HCT116 (cell line): ENCODE measurements at regions not wholly inside any gene's neighbourhood (a gene's known extent, or its start where the extent isn't known, plus 50 kb on each side); places are given as distances from the start of the nearest gene placed in this dataset.

Experiments
- ATAC-seq: fragments of 200-7000 bp; cut with Tn5 transposase; 2 replicates; pipeline ENCODE4 v1.9.1; 2020; ENCODE audit warnings: mild to moderate bottlenecking, moderate library complexity
- BruUV-seq: library from RNA; stranded (reverse); fragments of 400-500 nt; replicated peaks from 2 replicates; lab custom pipeline; 2021; lab: Mats Ljungman, UMichigan
- CTCF ChIA-PET: fragments of 300-600 bp; sonication (Branson Sonifier 250); formaldehyde crosslinking; loops from one replicate; lab custom pipeline; 2021; ENCODE audit warnings: antibody characterized with exemption; lab: Charles Lee
- POLR2A ChIA-PET: fragments of 300-600, 350-600 bp; sonication (Branson Sonifier 250); formaldehyde crosslinking; loops from one replicate; lab custom pipeline; 2021; ENCODE audit warnings: antibody characterized with exemption; lab: Charles Lee
- RAD21 ChIA-PET, 2 experiments: fragments of 300-600 bp; sonication (Branson Sonifier 250); formaldehyde crosslinking; loops; one replicate each; lab custom pipeline; 2023; ENCODE audit warnings: low total read pairs in 2 of 2; ENCODE audit not compliant: uncharacterized antibody in 2 of 2, unreplicated experiment in 2 of 2, low non-redundant PET in 1 of 2; lab: Charles Lee
- DNase-seq: peaks from one replicate; pipeline ENCODE4 v3.0.0-alpha.2; 2010; ENCODE audit warnings: low read depth, low spot score
- H2AFZ ChIP-seq: fragments of 200-600 bp; shearing (Covaris generic), sonication (generic); 2 replicates; pipeline ENCODE4 v1.6.1; 2017; ENCODE audit warnings: low read depth, mixed run types, mixed read lengths, antibody characterized with exemption, low read length; ENCODE audit not compliant: poor library complexity, severe bottlenecking
- H3K27ac ChIP-seq: 2 replicates; pipeline ENCODE4 v1.5.1; 2012; ENCODE audit warnings: low read depth, low read length
- H3K27me3 ChIP-seq: fragments of 200-600 bp; sonication (generic); 2 replicates; pipeline ENCODE4 v1.6.1; 2016; ENCODE audit warnings: mixed run types, low read length, mixed read lengths; ENCODE audit not compliant: insufficient read depth
- H3K36me3 ChIP-seq, 2 experiments: fragments of 200-500 bp in 1 of 2; fragments of 200-600 bp in 1 of 2; sonication (Bioruptor generic) in 1 of 2; sonication (generic) in 1 of 2; 2 replicates each; pipeline versions ENCODE4 v1.5.1 to v1.6.1; 2014 to 2016; ENCODE audit warnings: low read length in 2 of 2, inconsistent platforms in 1 of 2, mixed read lengths in 1 of 2, mixed run types in 1 of 2; ENCODE audit not compliant: insufficient read depth in 2 of 2, control insufficient read depth in 1 of 2
- H3K4me1 ChIP-seq, 2 experiments: fragments of 200-600 bp in 1 of 2; sonication (generic) in 1 of 2; 2 replicates each; pipeline versions ENCODE4 v1.5.1 to v1.6.1; 2012 to 2017; ENCODE audit warnings: low read length in 2 of 2, inconsistent platforms in 1 of 2, mild to moderate bottlenecking in 1 of 2, mixed read lengths in 1 of 2, mixed run types in 1 of 2, moderate library complexity in 1 of 2; ENCODE audit not compliant: insufficient read depth in 2 of 2, control insufficient read depth in 1 of 2
- H3K4me2 ChIP-seq: fragments of 200-600 bp; sonication (generic); 2 replicates; pipeline ENCODE4 v1.6.1; 2017; ENCODE audit warnings: mixed run types, low read length, mixed read lengths
- H3K4me3 ChIP-seq, 2 experiments: fragments of 200-600 bp in 1 of 2; sonication (generic) in 1 of 2; replicated peaks in 1 of 2; 2 replicates each; pipeline ENCODE4 v1.5.1; 2011 to 2016; ENCODE audit warnings: low read length in 2 of 2, control low read depth in 1 of 2, low read depth in 1 of 2, mild to moderate bottlenecking in 1 of 2, mixed read lengths in 1 of 2, mixed run types in 1 of 2
- H3K79me2 ChIP-seq: fragments of 200-600 bp; sonication (generic); 2 replicates; pipeline ENCODE4 v1.6.1; 2017; ENCODE audit warnings: mild to moderate bottlenecking, mixed run types, low read length, moderate library complexity, mixed read lengths; ENCODE audit not compliant: insufficient read depth
- H3K9ac ChIP-seq: fragments of 200-600 bp; sonication (generic); 2 replicates; pipeline ENCODE4 v1.6.1; 2016; ENCODE audit warnings: low read length, mixed read lengths
- H3K9me2 ChIP-seq: fragments of 200-600 bp; sonication (generic), shearing (Covaris generic); 2 replicates; pipeline ENCODE4 v1.6.1; 2017; ENCODE audit warnings: mixed run types, mild to moderate bottlenecking, moderate library complexity; ENCODE audit not compliant: insufficient read depth
- H3K9me3 ChIP-seq, 2 experiments: fragments of 200-500 bp in 1 of 2; fragments of 200-600 bp in 1 of 2; sonication (Bioruptor generic) in 1 of 2; sonication (generic) in 1 of 2; 2 replicates each; pipeline ENCODE4 v1.6.1; 2014 to 2017; ENCODE audit warnings: low read length in 2 of 2, mixed read lengths in 2 of 2, inconsistent platforms in 1 of 2, low read depth in 1 of 2, mild to moderate bottlenecking in 1 of 2, mixed run types in 1 of 2, moderate library complexity in 1 of 2; ENCODE audit not compliant: control insufficient read depth in 1 of 2, insufficient read depth in 1 of 2
- H4K20me1 ChIP-seq: fragments of 200-600 bp; sonication (generic), shearing (Covaris generic); 2 replicates; pipeline ENCODE4 v1.6.1; 2017; ENCODE audit warnings: mixed run types, mild to moderate bottlenecking, moderate library complexity; ENCODE audit not compliant: insufficient read depth
- CBX3 ChIP-seq: IDR thresholded peaks from 2 replicates; pipeline ENCODE4 v1.6.1; 2012; ENCODE audit warnings: low read depth
- EGR1 ChIP-seq: IDR thresholded peaks from 2 replicates; pipeline ENCODE4 v1.6.1; 2012; ENCODE audit warnings: low read depth
- ELF1 ChIP-seq: IDR thresholded peaks from 2 replicates; pipeline ENCODE4 v1.6.1; 2012; ENCODE audit warnings: low read depth, borderline replicate concordance
- EZH2 ChIP-seq: fragments of 200-600 bp; sonication (generic); IDR thresholded peaks from 2 replicates; pipeline ENCODE4 v1.6.1; 2017; ENCODE audit warnings: antibody characterized with exemption, mixed run types
- EZH2phosphoT487 ChIP-seq: fragments of 200-600 bp; IDR thresholded peaks from 2 replicates; pipeline ENCODE4 v1.6.1; 2018; ENCODE audit warnings: antibody characterized with exemption, borderline replicate concordance
- FOSL1 ChIP-seq: IDR thresholded peaks from 2 replicates; pipeline ENCODE4 v1.6.1; 2012; ENCODE audit warnings: low read depth
- POLR2A ChIP-seq: IDR thresholded peaks from 2 replicates; pipeline ENCODE4 v1.7.0; 2011; ENCODE audit warnings: borderline replicate concordance; ENCODE audit not compliant: insufficient read depth, insufficient read length; ENCODE audit errors: extremely low read depth
- POLR2AphosphoS5 ChIP-seq: IDR thresholded peaks from 2 replicates; pipeline ENCODE4 v1.6.1; 2011; ENCODE audit warnings: mild to moderate bottlenecking, low read depth, low read length, moderate library complexity
- RAD21 ChIP-seq: IDR thresholded peaks from 2 replicates; pipeline ENCODE4 v1.6.1; 2012; ENCODE audit warnings: low read depth, mild to moderate bottlenecking
- SIN3A ChIP-seq: IDR thresholded peaks from 2 replicates; pipeline ENCODE4 v1.6.1; 2012; ENCODE audit warnings: low read depth
- SP1 ChIP-seq: IDR thresholded peaks from 2 replicates; pipeline ENCODE4 v1.6.1; 2012; ENCODE audit warnings: low read depth
- SRF ChIP-seq: IDR thresholded peaks from 2 replicates; pipeline ENCODE4 v1.6.1; 2012; ENCODE audit warnings: low read depth
- YY1 ChIP-seq: IDR thresholded peaks from 2 replicates; pipeline ENCODE4 v1.6.1; 2011; ENCODE audit warnings: low read length, low read depth, moderate library complexity, mild to moderate bottlenecking; ENCODE audit not compliant: insufficient replicate concordance; ENCODE audit errors: extremely low read depth
- ZFX ChIP-seq: fragments of 450-650 bp; IDR thresholded peaks from 2 replicates; pipeline ENCODE4 v1.6.1; 2017
- ZNF274 ChIP-seq: fragments of 200-500 bp; sonication (Bioruptor generic); IDR thresholded peaks from 2 replicates; pipeline ENCODE4 v1.6.1; 2014; ENCODE audit warnings: mild to moderate bottlenecking, low read depth, low read length, inconsistent platforms
- intact Hi-C: fragments of 100-400 bp; cut with micrococcal nuclease; formaldehyde crosslinking; loops from 2 replicates; pipeline ENCODE4 v1.10.0; 2022
- TF ChIP-seq, protein P1 (sequence below): IDR thresholded peaks from 2 replicates; pipeline ENCODE4 v1.6.1; 2012; ENCODE audit warnings: low read depth
- TF ChIP-seq, protein P2 (sequence below): IDR thresholded peaks from 2 replicates; pipeline ENCODE4 v1.6.1; 2011; ENCODE audit warnings: mild to moderate bottlenecking, low read length, moderate library complexity; ENCODE audit not compliant: insufficient replicate concordance; ENCODE audit errors: extremely low read depth
- TF ChIP-seq, protein P3 (sequence below): IDR thresholded peaks from 2 replicates; pipeline ENCODE4 v1.6.1; 2012
- TF ChIP-seq, protein P4 (sequence below), 3 experiments: fragments of 200-600 bp in 1 of 3; sonication (generic) in 1 of 3; IDR thresholded peaks in 2 of 3; conservative IDR thresholded peaks in 1 of 3; 2 replicates each; pipeline ENCODE4 v1.5.1; 2012 to 2017; ENCODE audit warnings: low read depth in 2 of 3, low read length in 2 of 3, antibody characterized with exemption in 1 of 3, borderline replicate concordance in 1 of 3, control low read depth in 1 of 3, mild to moderate bottlenecking in 1 of 3, mixed read lengths in 1 of 3, mixed run types in 1 of 3, moderate library complexity in 1 of 3; ENCODE audit not compliant: insufficient read depth in 1 of 3

DNA sequence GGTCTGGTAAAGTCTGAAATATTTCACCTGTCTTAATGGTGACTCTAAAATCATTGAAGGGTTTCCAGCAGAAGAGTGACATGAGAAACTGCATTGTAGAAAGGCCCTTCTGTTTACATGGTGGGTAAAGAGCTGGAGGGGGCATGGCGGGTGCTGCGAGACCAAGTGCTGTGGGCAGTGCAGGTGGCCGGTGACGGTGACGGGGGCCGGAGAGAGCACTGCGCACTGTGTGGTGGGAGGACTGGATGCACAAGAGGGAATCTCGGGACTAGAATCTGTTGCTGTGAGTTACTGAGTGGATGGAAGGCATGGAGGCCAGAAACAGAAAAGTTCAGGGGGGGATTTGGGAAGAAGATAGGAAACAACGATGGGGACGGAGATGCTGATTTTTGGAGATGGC, 218.7 kb downstream of the USP6NL start:
- no TSS peak for BruUV-seq
- H3K4me1 ChIP-seq, result no peaks in the 10 kb centered on the region
- no peak for DNase-seq
- ATAC-seq, result no peak
- H3K79me2 ChIP-seq, result no peaks in the 10 kb centered on the region
- CTCF ChIA-PET, result no interaction called here
- intact Hi-C loops, result no loop called here
- H3K9ac ChIP-seq, result no peak overlapping the region
- H3K4me2 ChIP-seq, result no peak overlapping the region
- H3K4me3 ChIP-seq, result no peak overlapping the region
- RAD21 ChIA-PET, result no interaction called here
- no peak overlapping the region for H3K27ac ChIP-seq
- H3K9me2 ChIP-seq, result no peaks in the 10 kb centered on the region
- H3K27me3 ChIP-seq, result peaks cover 14% of the 10 kb centered on the region
- POLR2A ChIA-PET, result no interaction called here
- no peaks in the 10 kb centered on the region for H3K36me3 ChIP-seq
- no peaks in the 10 kb centered on the region for H4K20me1 ChIP-seq
- no peak for TF ChIP-seq SRF
- TF ChIP-seq EZH2phosphoT487, result no peak
- TF ChIP-seq, protein P1, sequence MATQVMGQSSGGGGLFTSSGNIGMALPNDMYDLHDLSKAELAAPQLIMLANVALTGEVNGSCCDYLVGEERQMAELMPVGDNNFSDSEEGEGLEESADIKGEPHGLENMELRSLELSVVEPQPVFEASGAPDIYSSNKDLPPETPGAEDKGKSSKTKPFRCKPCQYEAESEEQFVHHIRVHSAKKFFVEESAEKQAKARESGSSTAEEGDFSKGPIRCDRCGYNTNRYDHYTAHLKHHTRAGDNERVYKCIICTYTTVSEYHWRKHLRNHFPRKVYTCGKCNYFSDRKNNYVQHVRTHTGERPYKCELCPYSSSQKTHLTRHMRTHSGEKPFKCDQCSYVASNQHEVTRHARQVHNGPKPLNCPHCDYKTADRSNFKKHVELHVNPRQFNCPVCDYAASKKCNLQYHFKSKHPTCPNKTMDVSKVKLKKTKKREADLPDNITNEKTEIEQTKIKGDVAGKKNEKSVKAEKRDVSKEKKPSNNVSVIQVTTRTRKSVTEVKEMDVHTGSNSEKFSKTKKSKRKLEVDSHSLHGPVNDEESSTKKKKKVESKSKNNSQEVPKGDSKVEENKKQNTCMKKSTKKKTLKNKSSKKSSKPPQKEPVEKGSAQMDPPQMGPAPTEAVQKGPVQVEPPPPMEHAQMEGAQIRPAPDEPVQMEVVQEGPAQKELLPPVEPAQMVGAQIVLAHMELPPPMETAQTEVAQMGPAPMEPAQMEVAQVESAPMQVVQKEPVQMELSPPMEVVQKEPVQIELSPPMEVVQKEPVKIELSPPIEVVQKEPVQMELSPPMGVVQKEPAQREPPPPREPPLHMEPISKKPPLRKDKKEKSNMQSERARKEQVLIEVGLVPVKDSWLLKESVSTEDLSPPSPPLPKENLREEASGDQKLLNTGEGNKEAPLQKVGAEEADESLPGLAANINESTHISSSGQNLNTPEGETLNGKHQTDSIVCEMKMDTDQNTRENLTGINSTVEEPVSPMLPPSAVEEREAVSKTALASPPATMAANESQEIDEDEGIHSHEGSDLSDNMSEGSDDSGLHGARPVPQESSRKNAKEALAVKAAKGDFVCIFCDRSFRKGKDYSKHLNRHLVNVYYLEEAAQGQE, result no peak
- no peak for TF ChIP-seq RAD21
- TF ChIP-seq, protein P2, sequence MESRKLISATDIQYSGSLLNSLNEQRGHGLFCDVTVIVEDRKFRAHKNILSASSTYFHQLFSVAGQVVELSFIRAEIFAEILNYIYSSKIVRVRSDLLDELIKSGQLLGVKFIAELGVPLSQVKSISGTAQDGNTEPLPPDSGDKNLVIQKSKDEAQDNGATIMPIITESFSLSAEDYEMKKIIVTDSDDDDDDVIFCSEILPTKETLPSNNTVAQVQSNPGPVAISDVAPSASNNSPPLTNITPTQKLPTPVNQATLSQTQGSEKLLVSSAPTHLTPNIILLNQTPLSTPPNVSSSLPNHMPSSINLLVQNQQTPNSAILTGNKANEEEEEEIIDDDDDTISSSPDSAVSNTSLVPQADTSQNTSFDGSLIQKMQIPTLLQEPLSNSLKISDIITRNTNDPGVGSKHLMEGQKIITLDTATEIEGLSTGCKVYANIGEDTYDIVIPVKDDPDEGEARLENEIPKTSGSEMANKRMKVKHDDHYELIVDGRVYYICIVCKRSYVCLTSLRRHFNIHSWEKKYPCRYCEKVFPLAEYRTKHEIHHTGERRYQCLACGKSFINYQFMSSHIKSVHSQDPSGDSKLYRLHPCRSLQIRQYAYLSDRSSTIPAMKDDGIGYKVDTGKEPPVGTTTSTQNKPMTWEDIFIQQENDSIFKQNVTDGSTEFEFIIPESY, result no peak
- TF ChIP-seq POLR2AphosphoS5, result no peak
- no peak for TF ChIP-seq ZNF274
- TF ChIP-seq YY1, result no peak
- no peak for TF ChIP-seq CBX3
- TF ChIP-seq SIN3A, result no peak
- no peak for TF ChIP-seq POLR2A
- TF ChIP-seq ZFX, result no peak
- no peak for TF ChIP-seq FOSL1
- TF ChIP-seq, protein P3, sequence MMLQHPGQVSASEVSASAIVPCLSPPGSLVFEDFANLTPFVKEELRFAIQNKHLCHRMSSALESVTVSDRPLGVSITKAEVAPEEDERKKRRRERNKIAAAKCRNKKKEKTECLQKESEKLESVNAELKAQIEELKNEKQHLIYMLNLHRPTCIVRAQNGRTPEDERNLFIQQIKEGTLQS, result no peak
- no peak for TF ChIP-seq SP1
- TF ChIP-seq, protein P4, sequence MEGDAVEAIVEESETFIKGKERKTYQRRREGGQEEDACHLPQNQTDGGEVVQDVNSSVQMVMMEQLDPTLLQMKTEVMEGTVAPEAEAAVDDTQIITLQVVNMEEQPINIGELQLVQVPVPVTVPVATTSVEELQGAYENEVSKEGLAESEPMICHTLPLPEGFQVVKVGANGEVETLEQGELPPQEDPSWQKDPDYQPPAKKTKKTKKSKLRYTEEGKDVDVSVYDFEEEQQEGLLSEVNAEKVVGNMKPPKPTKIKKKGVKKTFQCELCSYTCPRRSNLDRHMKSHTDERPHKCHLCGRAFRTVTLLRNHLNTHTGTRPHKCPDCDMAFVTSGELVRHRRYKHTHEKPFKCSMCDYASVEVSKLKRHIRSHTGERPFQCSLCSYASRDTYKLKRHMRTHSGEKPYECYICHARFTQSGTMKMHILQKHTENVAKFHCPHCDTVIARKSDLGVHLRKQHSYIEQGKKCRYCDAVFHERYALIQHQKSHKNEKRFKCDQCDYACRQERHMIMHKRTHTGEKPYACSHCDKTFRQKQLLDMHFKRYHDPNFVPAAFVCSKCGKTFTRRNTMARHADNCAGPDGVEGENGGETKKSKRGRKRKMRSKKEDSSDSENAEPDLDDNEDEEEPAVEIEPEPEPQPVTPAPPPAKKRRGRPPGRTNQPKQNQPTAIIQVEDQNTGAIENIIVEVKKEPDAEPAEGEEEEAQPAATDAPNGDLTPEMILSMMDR (IDR thresholded peaks at IDR 0.05 in 2 of 3, conservative IDR thresholded peaks at IDR 0.05 in 1 of 3; ENCODE audit: borderline replicate concordance in 1 of 3, insufficient read depth in 1 of 3, low read depth in 2 of 3, low read length in 2 of 3), result no peak
- no peak for TF ChIP-seq ELF1
- TF ChIP-seq EGR1, result no peak
- TF ChIP-seq EZH2, result no peak
- H2AFZ ChIP-seq, result no peak overlapping the region
- H3K9me3 ChIP-seq, result no peaks in the 10 kb centered on the region
